ENCODE measurements at regions not wholly inside any gene's neighbourhood (a gene's known extent, or its start where the extent isn't known, plus 50 kb on each side); places are given as distances from the start of the nearest gene placed in this dataset.

DNA sequence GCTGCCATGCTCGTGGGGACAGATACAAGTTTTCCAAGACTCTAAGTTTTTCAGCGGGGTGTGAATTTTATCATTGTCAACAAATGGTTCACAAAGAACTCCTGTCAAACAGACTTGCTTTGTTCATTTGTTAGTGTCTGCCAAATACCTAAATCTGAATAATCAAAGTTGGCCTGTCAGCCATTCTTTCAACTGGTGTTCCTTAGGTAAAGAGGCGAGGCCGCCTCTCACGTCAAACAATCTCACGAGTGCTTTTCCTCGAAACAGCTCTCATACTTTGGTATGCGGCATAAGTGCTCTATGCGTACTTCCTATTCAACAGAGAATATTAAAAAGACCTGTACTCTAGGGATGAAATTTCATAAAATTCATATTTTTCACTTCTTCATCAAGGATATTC, 51.4 kb upstream of the KANK4 start:
- no peak for DNase-seq

GRCh38 chr1:62371375-62371774, 52.1 kb upstream of the KANK4 start:
- DNase-seq = no peak

- DNase-seq = no peak
These were observed 54.0 kb upstream of the KANK4 start for GRCh38 chr1:62373221-62373620.

GRCh38 chr1:62377043-62377562, 57.9 kb upstream of the KANK4 start:
- peak; percentile 68 for DNase-seq

DNA sequence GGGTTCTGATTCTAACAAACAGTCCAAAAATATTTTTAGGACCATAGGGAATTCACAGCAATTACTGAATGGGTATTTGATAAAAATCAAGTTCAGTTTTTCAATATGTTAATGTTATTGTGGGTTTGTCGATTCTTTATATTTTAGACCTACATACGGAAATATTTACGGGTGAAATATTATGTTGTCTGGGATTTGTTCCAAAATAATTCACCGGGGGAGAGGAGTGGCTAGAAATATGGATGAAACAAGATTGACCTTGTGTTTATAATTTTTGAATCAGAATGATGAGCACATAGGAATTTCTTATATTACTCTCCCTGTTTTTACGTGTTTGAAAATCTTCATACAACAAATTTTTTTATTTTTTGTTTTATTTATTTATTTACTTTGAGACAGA, 56.7 kb upstream of the USP1 start:
- DNase-seq = no peak

DNA sequence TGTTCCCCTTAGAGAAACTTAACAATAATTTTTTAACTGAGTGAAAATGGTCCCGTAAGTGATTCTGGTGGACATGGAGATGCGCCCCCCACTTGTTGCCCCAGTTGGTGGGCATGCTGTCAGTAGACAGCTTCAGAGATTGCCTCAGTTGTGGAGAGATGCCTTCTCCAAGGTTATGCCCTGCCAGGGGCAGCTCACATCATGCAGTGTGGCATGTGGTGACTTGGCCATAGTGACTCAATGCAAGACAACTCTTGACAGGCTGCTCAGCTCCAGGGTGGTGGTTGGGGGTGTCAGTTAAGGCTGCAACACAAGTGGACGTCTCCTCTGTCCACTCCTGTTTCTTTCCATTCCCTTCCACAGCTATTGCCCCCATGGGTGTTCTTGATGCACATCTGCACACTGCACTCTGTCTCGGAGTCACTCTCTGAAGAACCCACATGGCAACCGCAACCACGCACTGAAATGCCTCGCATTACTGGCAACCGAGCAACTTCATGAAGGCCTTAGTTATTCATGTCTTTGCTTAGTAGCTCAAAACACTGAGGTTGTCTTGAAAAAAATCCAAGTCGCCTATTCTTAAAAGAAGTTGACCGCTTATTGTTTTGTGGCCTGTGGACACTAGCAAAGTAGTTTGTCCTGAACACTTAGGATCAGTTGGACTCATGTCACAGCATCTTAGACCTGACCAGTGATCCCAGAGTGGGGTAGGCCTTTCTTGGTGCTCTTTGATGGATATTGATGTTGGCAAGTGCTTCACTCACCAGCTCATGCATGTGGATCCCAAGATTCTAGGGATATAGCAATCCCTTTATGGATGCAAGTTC, 54.8 kb upstream of the USP1 start:
- no peak for DNase-seq

GRCh38 chr1:62382658-62382955, 54.2 kb upstream of the USP1 start:
- DNase-seq = no peak

- peak; percentile 84 for DNase-seq
These were observed 52.4 kb upstream of the USP1 start for GRCh38 chr1:62384276-62385005.

GRCh38 chr1:62385923-62386322, 50.9 kb upstream of the USP1 start:
- DNase-seq = no peak

GRCh38 chr1:62386351-62387121, 50.3 kb upstream of the USP1 start:
- DNase-seq = peak; percentile 85

All from NCI-H226 (cell line).